WTC11 (cell line): ENCODE measurements at regions not wholly inside any gene's neighbourhood (a gene's known extent, or its start where the extent isn't known, plus 50 kb on each side); places are given as distances from the start of the nearest gene placed in this dataset.

ENCODE experiments used
- ATAC-seq: fragments of 200-7000 bp; cut with Tn5 transposase; 2 replicates; pipeline ENCODE4 v1.10.0; 2021; ENCODE audit warnings: mild to moderate bottlenecking, moderate library complexity
- CTCF ChIA-PET: fragments of 300-600 bp; sonication (Branson Sonifier 250); formaldehyde crosslinking; loops from one replicate; lab custom pipeline; 2021; ENCODE audit warnings: antibody characterized with exemption; lab: Charles Lee
- POLR2A ChIA-PET: fragments of 350-600 bp; sonication (Branson Sonifier 250); formaldehyde crosslinking; loops from one replicate; lab custom pipeline; 2021; ENCODE audit warnings: antibody characterized with exemption; lab: Charles Lee
- DNase-seq: peaks from one replicate; pipeline ENCODE4 v3.0.0; 2021; ENCODE audit warnings: low spot score
- H3K27ac Mint-ChIP-seq: 2 replicates; pipeline ENCODE4 v1.8.0; 2021; ENCODE audit warnings: mixed read lengths
- H3K27me3 Mint-ChIP-seq: 2 replicates; pipeline ENCODE4 v1.8.0; 2021; ENCODE audit warnings: low read depth, mild to moderate bottlenecking, moderate library complexity, mixed read lengths
- H3K36me3 Mint-ChIP-seq: 2 replicates; pipeline ENCODE4 v1.8.0; 2021; ENCODE audit warnings: mixed read lengths
- H3K4me1 Mint-ChIP-seq: 2 replicates; pipeline ENCODE4 v1.8.0; 2022; ENCODE audit warnings: mixed read lengths
- H3K4me3 Mint-ChIP-seq: 2 replicates; pipeline ENCODE4 v1.8.0; 2021; ENCODE audit warnings: mild to moderate bottlenecking, moderate library complexity, mixed read lengths
- H3K9me3 Mint-ChIP-seq: 2 replicates; pipeline ENCODE4 v1.8.0; 2021; ENCODE audit warnings: mixed read lengths
- ATF6 ChIP-seq: sonication (generic); formaldehyde crosslinking; IDR thresholded peaks from 2 replicates; pipeline ENCODE4 v1.8.1; 2023; ENCODE audit warnings: mild to moderate bottlenecking, missing genetic modification reagents
- CREB1 ChIP-seq: sonication (generic); formaldehyde crosslinking; IDR thresholded peaks from 2 replicates; pipeline ENCODE4 v1.8.0; 2023; ENCODE audit warnings: mild to moderate bottlenecking, missing genetic modification reagents
- CTCF ChIP-seq: fragments of 200-600 bp; IDR thresholded peaks from 2 replicates; pipeline ENCODE4 v1.8.0; 2022; ENCODE audit warnings: antibody characterized with exemption
- E2F4 ChIP-seq: sonication (generic); formaldehyde crosslinking; IDR thresholded peaks from 2 replicates; pipeline ENCODE4 v1.8.1; 2022; ENCODE audit warnings: low read depth, mild to moderate bottlenecking, moderate library complexity, missing genetic modification reagents, borderline replicate concordance
- E2F5 ChIP-seq: sonication (generic); formaldehyde crosslinking; IDR thresholded peaks from 2 replicates; pipeline ENCODE4 v1.8.1; 2022; ENCODE audit warnings: mild to moderate bottlenecking, moderate library complexity, missing genetic modification reagents
- ELF4 ChIP-seq: sonication (generic); formaldehyde crosslinking; IDR thresholded peaks from 2 replicates; pipeline ENCODE4 v1.8.1; 2022; ENCODE audit warnings: low read depth, mild to moderate bottlenecking, moderate library complexity, missing genetic modification reagents
- FOXK1 ChIP-seq: sonication (generic); formaldehyde crosslinking; IDR thresholded peaks from 2 replicates; pipeline ENCODE4 v1.8.0; 2022; ENCODE audit warnings: mild to moderate bottlenecking, moderate library complexity, missing genetic modification reagents
- GRHL2 ChIP-seq: fragments of 250-450 bp; sonication (Bioruptor Pico); IDR thresholded peaks from 2 replicates; pipeline ENCODE4 v1.8.0; 2022; ENCODE audit warnings: mild to moderate bottlenecking, moderate library complexity; ENCODE audit not compliant: insufficient replicate concordance, severe bottlenecking
- HMGXB4 ChIP-seq: sonication (generic); formaldehyde crosslinking; IDR thresholded peaks from 2 replicates; pipeline ENCODE4 v1.8.1; 2023; ENCODE audit warnings: mild to moderate bottlenecking, moderate library complexity, missing genetic modification reagents
- NFE2L1 ChIP-seq: sonication (generic); formaldehyde crosslinking; IDR thresholded peaks from 2 replicates; pipeline ENCODE4 v1.8.1; 2023; ENCODE audit warnings: missing genetic modification reagents
- OVOL2 ChIP-seq: fragments of 250-450 bp; sonication (Bioruptor Pico); IDR thresholded peaks from 2 replicates; pipeline ENCODE4 v1.9.0; 2021; ENCODE audit warnings: mild to moderate bottlenecking, borderline replicate concordance
- SMAD4 ChIP-seq: sonication (generic); formaldehyde crosslinking; IDR thresholded peaks from 2 replicates; pipeline ENCODE4 v1.8.0; 2022; ENCODE audit warnings: mild to moderate bottlenecking, missing genetic modification reagents
- TP53 ChIP-seq: sonication (generic); formaldehyde crosslinking; IDR thresholded peaks from 2 replicates; pipeline ENCODE4 v1.8.1; 2023; ENCODE audit warnings: mild to moderate bottlenecking, missing genetic modification reagents
- ZBTB21 ChIP-seq: sonication (generic); formaldehyde crosslinking; IDR thresholded peaks from 2 replicates; pipeline ENCODE4 v1.8.1; 2023; ENCODE audit warnings: mild to moderate bottlenecking, missing genetic modification reagents, borderline replicate concordance
- ZBTB43 ChIP-seq: sonication (generic); formaldehyde crosslinking; IDR thresholded peaks from 2 replicates; pipeline ENCODE4 v1.8.1; 2023; ENCODE audit warnings: mild to moderate bottlenecking, missing genetic modification reagents
- ZNF423 ChIP-seq: fragments of 250-450 bp; sonication (Bioruptor Pico); IDR thresholded peaks from 2 replicates; pipeline ENCODE4 v2.1.2; 2022; ENCODE audit warnings: mild to moderate bottlenecking, moderate library complexity

- TF ChIP-seq CREB1 (CRISPR knock-in tag): no peak
- no peak for TF ChIP-seq GRHL2
- TF ChIP-seq CTCF: no peak
- TF ChIP-seq OVOL2 (CRISPR knock-in tag): no peak
- TF ChIP-seq HMGXB4 (CRISPR knock-in tag): no peak
- no peak for TF ChIP-seq NFE2L1 (CRISPR knock-in tag)
- TF ChIP-seq SMAD4: no peak
- TF ChIP-seq ATF6 (CRISPR knock-in tag): no peak
- no peak for TF ChIP-seq TP53 (CRISPR knock-in tag)
- no peak for TF ChIP-seq FOXK1 (CRISPR knock-in tag)
- no peak for TF ChIP-seq E2F4 (CRISPR knock-in tag)
- no peak for TF ChIP-seq ELF4 (CRISPR knock-in tag)
- TF ChIP-seq ZBTB43: no peak
- no peak for TF ChIP-seq ZBTB21 (CRISPR knock-in tag)
- TF ChIP-seq ZNF423: no peak
- H3K4me3 Mint-ChIP-seq: no peak overlapping the region
- H3K4me1 Mint-ChIP-seq: peaks cover 15% of the 10 kb centered on the region
- no peaks in the 10 kb centered on the region for H3K27me3 Mint-ChIP-seq
- POLR2A ChIA-PET: interaction anchor here (1.0 kb wide), 1 partner anchor 392 kb away, joined by 3 read pairs; no protein-coding TSS in a partner anchor
- no peaks in the 10 kb centered on the region for H3K36me3 Mint-ChIP-seq
- ATAC-seq: no peak
- DNase-seq: no peak
- H3K27ac Mint-ChIP-seq: no peak overlapping the region
- CTCF ChIA-PET: interaction anchor here (0.5 kb wide), 1 partner anchor 149 kb away, joined by 5 read pairs; no protein-coding TSS in a partner anchor
- no peaks in the 10 kb centered on the region for H3K9me3 Mint-ChIP-seq
Observed at GRCh38 chr4:187060551-187060950, 336.9 kb upstream of the FAT1 start.

GRCh38 chr4:187063251-187063650, 339.6 kb upstream of the FAT1 start:
- H3K9me3 Mint-ChIP-seq: no peaks in the 10 kb centered on the region
- CTCF ChIA-PET: no interaction called here
- no peak overlapping the region for H3K27ac Mint-ChIP-seq
- H3K4me1 Mint-ChIP-seq: peaks cover 20% of the 10 kb centered on the region
- H3K27me3 Mint-ChIP-seq: no peaks in the 10 kb centered on the region
- DNase-seq (no peak), ATAC-seq (no peak)
- no peak overlapping the region for H3K4me3 Mint-ChIP-seq
- no peaks in the 10 kb centered on the region for H3K36me3 Mint-ChIP-seq
- no peak for TF ChIP-seq E2F5 (CRISPR knock-in tag)
- POLR2A ChIA-PET: no interaction called here
